Astrocyte of the spinal cord (primary cell): ENCODE measurements at regions not wholly inside any gene's neighbourhood (a gene's known extent, or its start where the extent isn't known, plus 50 kb on each side); places are given as distances from the start of the nearest gene placed in this dataset.

ENCODE experiments used
- DNase-seq: peaks from one replicate; pipeline ENCODE4 v3.0.0; 2011; ENCODE audit warnings: low read depth, low spot score
- H3K4me3 ChIP-seq: 2 replicates; pipeline ENCODE4 v1.5.1; 2011; ENCODE audit warnings: low read depth, mild to moderate bottlenecking, low read length, moderate library complexity
- CTCF ChIP-seq: IDR thresholded peaks from 2 replicates; pipeline ENCODE4 v1.5.1; 2012; ENCODE audit warnings: low read depth, mild to moderate bottlenecking, low read length, inconsistent platforms
- in situ Hi-C: cut with HindIII; loops from 2 replicates; pipeline ENCODE4 v1.10.0; 2017; ENCODE audit warnings: low sequenced_read_pairs

GRCh38 chr2:45236268-45236667 lies 227.0 kb upstream of the SIX2 start:
- in situ Hi-C loops = no loop called here
- DNase-seq = no peak
- H3K4me3 ChIP-seq = no peak overlapping the region
- TF ChIP-seq CTCF = no peak

GRCh38 chr2:45233301-45233700 lies 224.0 kb upstream of the SIX2 start:
- in situ Hi-C loops = no loop called here
- DNase-seq = no peak
- no peak overlapping the region for H3K4me3 ChIP-seq
- no peak for TF ChIP-seq CTCF

DNA sequence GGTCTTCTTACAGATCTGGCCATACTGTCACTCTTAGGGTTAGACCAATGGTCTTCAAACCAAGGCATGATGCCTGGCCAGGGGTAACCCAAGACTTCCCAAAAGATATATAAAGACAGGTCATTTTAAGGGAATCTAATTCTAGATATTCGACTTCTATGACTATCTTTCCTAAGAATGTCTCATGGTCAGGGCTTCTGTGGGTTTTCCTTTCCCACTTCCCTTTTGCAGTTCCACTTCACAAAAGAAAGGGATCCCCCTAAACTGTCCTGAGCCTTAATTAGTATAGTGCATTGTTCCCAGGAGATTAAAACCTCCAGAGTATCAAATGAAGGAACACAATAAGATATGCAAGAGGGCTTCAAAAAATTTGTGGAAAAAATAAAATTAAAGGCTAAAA lies 223.6 kb upstream of the SIX2 start:
- TF ChIP-seq CTCF = no peak
- H3K4me3 ChIP-seq = no peak overlapping the region
- no peak for DNase-seq
- in situ Hi-C loops = no loop called here

- no peak for TF ChIP-seq CTCF
- no peak for DNase-seq
- in situ Hi-C loops = no loop called here
- H3K4me3 ChIP-seq = no peak overlapping the region
Observed at GRCh38 chr2:45229411-45229810, 220.2 kb upstream of the SIX2 start.

DNA sequence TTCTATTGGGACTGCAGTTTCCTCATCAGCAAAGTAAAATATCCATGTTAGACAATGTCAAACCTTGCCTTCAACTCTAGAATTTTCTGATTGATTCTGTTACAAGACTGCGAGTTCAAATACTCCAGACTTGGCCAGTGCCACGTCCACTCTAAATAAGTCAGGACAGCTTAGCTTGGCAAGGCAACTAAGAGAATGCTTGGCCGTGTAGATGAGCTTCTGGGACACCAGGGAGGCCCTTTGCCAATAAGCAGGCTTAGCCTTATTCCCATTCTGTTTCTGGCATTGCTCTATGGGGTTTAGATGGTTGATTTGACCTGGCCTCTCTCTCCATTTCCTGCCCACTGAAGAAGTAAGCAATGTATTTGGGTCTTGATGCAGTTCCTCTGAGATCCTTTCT lies 218.1 kb upstream of the SIX2 start:
- H3K4me3 ChIP-seq = no peak overlapping the region
- in situ Hi-C loops = no loop called here
- TF ChIP-seq CTCF = no peak
- DNase-seq = no peak

DNA sequence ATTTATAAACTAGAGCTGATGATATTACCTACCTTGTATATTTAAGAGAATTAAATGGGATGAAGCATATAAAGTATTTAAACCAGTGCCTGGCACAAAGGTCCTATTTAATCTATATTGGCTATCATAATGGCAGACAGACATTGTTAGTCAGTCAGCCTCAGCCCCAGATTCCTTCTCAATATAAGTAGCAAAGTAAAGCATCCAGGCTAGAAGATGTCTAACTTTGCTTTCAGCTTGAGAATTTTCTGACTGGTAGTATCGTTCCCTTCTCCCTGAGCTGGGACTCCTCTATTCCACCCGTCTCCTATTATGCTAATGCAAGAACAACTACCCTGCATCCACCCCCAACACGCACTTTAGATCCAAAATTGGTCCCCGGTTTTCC lies 215.7 kb upstream of the SIX2 start:
- in situ Hi-C loops = no loop called here
- TF ChIP-seq CTCF = no peak
- DNase-seq = no peak
- H3K4me3 ChIP-seq = no peak overlapping the region
